Peyer's patch (tissue), 4 donors: ENCODE measurements at regions not wholly inside any gene's neighbourhood (a gene's known extent, or its start where the extent isn't known, plus 50 kb on each side); places are given as distances from the start of the nearest gene placed in this dataset.

ENCODE experiments used
- POLR2A ChIP-seq, 2 donors: fragments of 450-650 bp; IDR thresholded peaks; one replicate each; pipeline ENCODE4 v1.5.1; 2017; ENCODE audit warnings: antibody characterized with exemption in 2 of 2, mild to moderate bottlenecking in 2 of 2, moderate library complexity in 2 of 2
- TF ChIP-seq, protein P1 (sequence below), 6 experiments: fragments of 450-650 bp in 4 of 6; fragments of 200-600 bp in 2 of 6; sonication (generic) in 1 of 6; IDR thresholded peaks; one replicate each; pipeline ENCODE4 v1.5.1; 2017 to 2019; ENCODE audit warnings: antibody characterized with exemption in 6 of 6, mild to moderate bottlenecking in 3 of 6, moderate library complexity in 1 of 6

DNA sequence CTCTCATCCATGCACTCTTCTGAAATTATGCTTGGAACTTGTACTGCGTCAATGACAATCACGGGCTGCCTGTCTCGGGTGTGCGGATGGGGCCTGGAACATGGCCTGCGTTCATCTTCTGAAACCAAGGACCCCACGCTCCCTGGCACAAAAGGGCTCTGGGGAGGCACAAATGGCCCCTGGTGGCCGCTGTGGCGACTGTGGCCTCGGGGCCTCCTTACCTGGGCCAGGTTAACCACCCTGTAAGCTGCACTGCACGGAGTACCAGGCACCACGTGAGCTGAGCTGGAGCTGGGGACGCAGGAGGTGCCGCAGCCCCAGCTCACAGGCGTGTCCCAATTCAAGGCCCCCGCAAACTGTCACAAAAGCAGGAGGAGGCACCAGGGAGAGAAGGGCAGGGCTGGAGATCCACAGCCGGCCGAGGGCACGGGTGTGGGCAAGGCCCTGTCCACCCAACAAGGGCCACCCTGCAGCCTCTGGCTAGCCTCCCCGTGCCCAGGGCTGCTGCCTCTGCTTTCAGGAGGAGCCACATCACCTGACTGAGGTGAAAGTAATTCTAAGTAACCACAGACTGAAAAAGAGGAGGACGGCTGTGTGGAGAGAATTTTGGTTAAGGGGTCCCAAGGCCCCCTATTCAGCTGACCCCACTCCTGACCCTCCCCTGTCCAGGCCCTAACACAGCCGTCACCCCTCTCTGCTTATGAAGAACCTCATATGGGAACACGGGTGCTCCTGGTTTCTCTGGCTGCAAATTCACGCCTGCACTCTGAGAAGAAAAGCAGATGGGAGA lies 61.1 kb upstream of the GALNT9 start:
- TF ChIP-seq, protein P1, sequence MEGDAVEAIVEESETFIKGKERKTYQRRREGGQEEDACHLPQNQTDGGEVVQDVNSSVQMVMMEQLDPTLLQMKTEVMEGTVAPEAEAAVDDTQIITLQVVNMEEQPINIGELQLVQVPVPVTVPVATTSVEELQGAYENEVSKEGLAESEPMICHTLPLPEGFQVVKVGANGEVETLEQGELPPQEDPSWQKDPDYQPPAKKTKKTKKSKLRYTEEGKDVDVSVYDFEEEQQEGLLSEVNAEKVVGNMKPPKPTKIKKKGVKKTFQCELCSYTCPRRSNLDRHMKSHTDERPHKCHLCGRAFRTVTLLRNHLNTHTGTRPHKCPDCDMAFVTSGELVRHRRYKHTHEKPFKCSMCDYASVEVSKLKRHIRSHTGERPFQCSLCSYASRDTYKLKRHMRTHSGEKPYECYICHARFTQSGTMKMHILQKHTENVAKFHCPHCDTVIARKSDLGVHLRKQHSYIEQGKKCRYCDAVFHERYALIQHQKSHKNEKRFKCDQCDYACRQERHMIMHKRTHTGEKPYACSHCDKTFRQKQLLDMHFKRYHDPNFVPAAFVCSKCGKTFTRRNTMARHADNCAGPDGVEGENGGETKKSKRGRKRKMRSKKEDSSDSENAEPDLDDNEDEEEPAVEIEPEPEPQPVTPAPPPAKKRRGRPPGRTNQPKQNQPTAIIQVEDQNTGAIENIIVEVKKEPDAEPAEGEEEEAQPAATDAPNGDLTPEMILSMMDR (IDR thresholded peaks at IDR 0.05) = no peak
- TF ChIP-seq POLR2A (IDR thresholded peaks at IDR 0.05) = no peak
